K562 (cell line): ENCODE measurements at regions not wholly inside any gene's neighbourhood (a gene's known extent, or its start where the extent isn't known, plus 50 kb on each side); places are given as distances from the start of the nearest gene placed in this dataset.

ENCODE experiments used
- ATAC-seq: fragments of 200-7000 bp; cut with Tn5 transposase; 3 replicates; pipeline ENCODE4 v1.9.1; 2020; ENCODE audit warnings: moderate library complexity
- BruUV-seq: library from RNA; stranded (reverse); fragments of 400-500 nt; replicated peaks from 2 replicates; lab custom pipeline; 2021; lab: Mats Ljungman, UMichigan
- CTCF ChIA-PET: fragments of 300-600 bp; formaldehyde crosslinking; extraction: SDS; loops from one replicate; lab custom pipeline; 2021; ENCODE audit warnings: low intra/inter-chr PET ratio; lab: Yijun Ruan, JAX
- POLR2A ChIA-PET: fragments of 300-600, 350-650 bp; sonication (Branson Sonifier 250); formaldehyde crosslinking; extraction: SDS; loops from one replicate; lab custom pipeline; 2021; ENCODE audit warnings: antibody characterized with exemption, inconsistent platforms; lab: Yijun Ruan, JAX
- DNase-seq, 4 experiments: peaks; one replicate each; pipeline versions ENCODE4 v3.0.0 to v3.0.0-alpha.2; 2011 to 2018; ENCODE audit warnings: low spot score in 3 of 4, mixed read lengths in 3 of 4; ENCODE audit errors: extremely low read depth in 1 of 4
- FAIRE-seq: peaks from 2 replicates; lab custom pipeline; 2011; peaks lifted over from hg19 to GRCh38; lab: Jason Lieb, UNC
- H2AFZ ChIP-seq: 2 replicates; pipeline ENCODE4 v1.6.0; 2011; ENCODE audit warnings: low read depth, low read length, control low read depth, inconsistent platforms
- H3K27ac ChIP-seq: fragments of 200-600 bp; 3 replicates; pipeline ENCODE4 v1.8.0; 2011; ENCODE audit warnings: low read depth, mild to moderate bottlenecking, control low read depth, inconsistent platforms, low read length, moderate library complexity, mixed read lengths; ENCODE audit errors: extremely low read depth
- H3K27me3 ChIP-seq, 2 experiments: fragments of 300-600 bp in 1 of 2; 2 replicates in 1 of 2; 3 replicates in 1 of 2; pipeline versions ENCODE4 v1.6.0 to v1.8.0; 2011; ENCODE audit warnings: inconsistent platforms in 2 of 2, low read length in 2 of 2, mild to moderate bottlenecking in 1 of 2, mixed read lengths in 1 of 2, moderate library complexity in 1 of 2; ENCODE audit not compliant: control insufficient read depth in 2 of 2, insufficient read depth in 2 of 2
- H3K36me3 ChIP-seq: fragments of 300-600 bp; 3 replicates; pipeline ENCODE4 v1.8.0; 2011; ENCODE audit warnings: mild to moderate bottlenecking, low read length, inconsistent platforms; ENCODE audit not compliant: control insufficient read depth, insufficient read depth
- H3K4me1 ChIP-seq, 2 experiments: fragments of 200-600 bp in 1 of 2; replicated peaks in 1 of 2; 2 replicates in 1 of 2; 3 replicates in 1 of 2; pipeline versions ENCODE4 v1.5.1 to v1.8.0; 2011; ENCODE audit warnings: inconsistent platforms in 2 of 2, low read length in 2 of 2, mild to moderate bottlenecking in 1 of 2, mixed read lengths in 1 of 2, moderate library complexity in 1 of 2; ENCODE audit not compliant: control insufficient read depth in 2 of 2, insufficient read depth in 2 of 2
- H3K4me2 ChIP-seq: 2 replicates; pipeline ENCODE4 v1.6.1; 2011; ENCODE audit warnings: low read length, control low read depth, inconsistent platforms, mixed read lengths; ENCODE audit not compliant: insufficient read depth
- H3K4me3 ChIP-seq: fragments of 200-600 bp; sonication (generic), shearing (Covaris generic); 2 replicates; pipeline ENCODE4 v1.5.1; 2016; ENCODE audit warnings: control low read depth, inconsistent platforms
- H3K79me2 ChIP-seq: fragments of 200-600 bp; 3 replicates; pipeline ENCODE4 v1.8.0; 2011; ENCODE audit warnings: low read length, inconsistent platforms; ENCODE audit not compliant: control insufficient read depth, insufficient read depth
- H3K9ac ChIP-seq, 2 experiments: 2 replicates each; pipeline versions ENCODE4 v1.6.0 to v1.6.1; 2011; ENCODE audit warnings: low read depth in 2 of 2, low read length in 2 of 2, control low read depth in 1 of 2, inconsistent platforms in 1 of 2, mild to moderate bottlenecking in 1 of 2, mixed read lengths in 1 of 2; ENCODE audit not compliant: insufficient read depth in 1 of 2
- H3K9me1 ChIP-seq: one replicate; pipeline ENCODE4 v1.6.0; 2011; ENCODE audit warnings: inconsistent platforms, mild to moderate bottlenecking, low read length, moderate library complexity; ENCODE audit not compliant: control insufficient read depth, insufficient read depth
- H3K9me3 ChIP-seq: replicated peaks from 2 replicates; pipeline ENCODE4 v1.5.1; 2011; ENCODE audit warnings: low read depth, low read length, inconsistent platforms; ENCODE audit not compliant: control insufficient read depth, insufficient read depth
- H4K20me1 ChIP-seq: replicated peaks from 2 replicates; pipeline ENCODE4 v1.6.1; 2011; ENCODE audit warnings: low read length, inconsistent platforms, mixed read lengths; ENCODE audit not compliant: control insufficient read depth, insufficient read depth
- MYC ChIP-seq, 2 experiments: fragments of 250-450 bp in 1 of 2; sonication (Bioruptor Pico) in 1 of 2; IDR thresholded peaks; 2 replicates each; pipeline versions ENCODE4 v1.5.1 to v1.6.1; 2012 to 2021; ENCODE audit warnings: low read depth in 2 of 2, borderline replicate concordance in 1 of 2, improper control_type of control experiment in 1 of 2, low read length in 1 of 2, mild to moderate bottlenecking in 1 of 2, moderate library complexity in 1 of 2
- RBM25 ChIP-seq: fragments of 200-400 bp; formaldehyde crosslinking; IDR thresholded peaks from 2 replicates; pipeline ENCODE4 v1.6.1; 2018; ENCODE audit warnings: low read length, low read depth, moderate library complexity; ENCODE audit not compliant: severe bottlenecking
- SIRT6 ChIP-seq: IDR thresholded peaks from one replicate; pipeline ENCODE4 v1.6.1; 2012; ENCODE audit warnings: low read depth, mild to moderate bottlenecking, control low read depth, inconsistent platforms, low read length, moderate library complexity
- ZNF79 ChIP-seq: fragments of 250-450 bp; sonication (Bioruptor Pico); IDR thresholded peaks from 2 replicates; pipeline ENCODE4 v1.4.0; 2020; ENCODE audit warnings: low read depth, mild to moderate bottlenecking, moderate library complexity
- ZSCAN29 ChIP-seq: fragments of 450-650 bp; IDR thresholded peaks from 2 replicates; pipeline ENCODE4 v1.6.1; 2017
- WGBS: fragments of 100-300 bp; shearing (Covaris generic); methylation state at CpG from one replicate; pipeline ENCODE4 v1.1.6; 2016; ENCODE audit warnings: low coverage, mixed read lengths; ENCODE audit not compliant: insufficient coverage; ENCODE audit errors: missing lambda C conversion rate; 5-methylcytosine and 5-hydroxymethylcytosine counted together
- in situ Hi-C: fragments of 300-500 bp; cut with MboI; formaldehyde crosslinking; loops from 4 replicates; pipeline ENCODE4 v1.15.0; 2018; ENCODE audit warnings: inconsistent platforms, mixed read lengths
- intact Hi-C: fragments of 100-400 bp; cut with micrococcal nuclease; formaldehyde crosslinking; loops from 2 replicates; pipeline ENCODE4 v1.14.2; 2022
- TF ChIP-seq, protein P1 (sequence below), 2 experiments: IDR thresholded peaks; 2 replicates each; pipeline ENCODE4 v1.6.1; 2012; ENCODE audit warnings: improper control_type of control experiment in 2 of 2, low read depth in 2 of 2, low read length in 2 of 2, borderline replicate concordance in 1 of 2

DNA sequence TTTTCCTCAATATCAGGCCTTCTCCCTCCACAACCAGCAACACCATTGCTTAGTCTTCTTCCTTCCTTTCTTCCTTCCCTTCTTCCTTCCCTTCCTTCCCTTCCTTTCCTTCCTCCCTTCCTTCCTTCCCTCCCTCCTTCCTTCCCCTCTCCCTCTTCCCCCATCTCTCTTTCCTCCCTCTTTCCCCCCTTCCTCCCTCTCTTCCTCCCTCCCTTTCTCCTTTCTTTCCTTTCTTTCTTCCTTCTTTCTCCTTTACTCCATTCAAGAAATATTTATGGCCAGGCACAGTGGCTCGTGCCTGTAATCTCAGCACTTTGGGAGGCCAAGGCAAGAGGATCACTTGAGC lies 66.4 kb upstream of the SIRPA start (continued):
- TF ChIP-seq MYC (IDR thresholded peaks at IDR 0.05; ENCODE audit: low read depth, low read length): no peak
- no peak for TF ChIP-seq MYC (CRISPR knock-in tag; IDR thresholded peaks at IDR 0.05; ENCODE audit: borderline replicate concordance, low read depth)
- TF ChIP-seq SIRT6: no peak
- TF ChIP-seq, protein P1, sequence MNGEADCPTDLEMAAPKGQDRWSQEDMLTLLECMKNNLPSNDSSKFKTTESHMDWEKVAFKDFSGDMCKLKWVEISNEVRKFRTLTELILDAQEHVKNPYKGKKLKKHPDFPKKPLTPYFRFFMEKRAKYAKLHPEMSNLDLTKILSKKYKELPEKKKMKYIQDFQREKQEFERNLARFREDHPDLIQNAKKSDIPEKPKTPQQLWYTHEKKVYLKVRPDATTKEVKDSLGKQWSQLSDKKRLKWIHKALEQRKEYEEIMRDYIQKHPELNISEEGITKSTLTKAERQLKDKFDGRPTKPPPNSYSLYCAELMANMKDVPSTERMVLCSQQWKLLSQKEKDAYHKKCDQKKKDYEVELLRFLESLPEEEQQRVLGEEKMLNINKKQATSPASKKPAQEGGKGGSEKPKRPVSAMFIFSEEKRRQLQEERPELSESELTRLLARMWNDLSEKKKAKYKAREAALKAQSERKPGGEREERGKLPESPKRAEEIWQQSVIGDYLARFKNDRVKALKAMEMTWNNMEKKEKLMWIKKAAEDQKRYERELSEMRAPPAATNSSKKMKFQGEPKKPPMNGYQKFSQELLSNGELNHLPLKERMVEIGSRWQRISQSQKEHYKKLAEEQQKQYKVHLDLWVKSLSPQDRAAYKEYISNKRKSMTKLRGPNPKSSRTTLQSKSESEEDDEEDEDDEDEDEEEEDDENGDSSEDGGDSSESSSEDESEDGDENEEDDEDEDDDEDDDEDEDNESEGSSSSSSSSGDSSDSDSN (IDR thresholded peaks at IDR 0.05; ENCODE audit: borderline replicate concordance in 1 of 2, low read depth in 2 of 2, low read length in 2 of 2): no peak

DNA sequence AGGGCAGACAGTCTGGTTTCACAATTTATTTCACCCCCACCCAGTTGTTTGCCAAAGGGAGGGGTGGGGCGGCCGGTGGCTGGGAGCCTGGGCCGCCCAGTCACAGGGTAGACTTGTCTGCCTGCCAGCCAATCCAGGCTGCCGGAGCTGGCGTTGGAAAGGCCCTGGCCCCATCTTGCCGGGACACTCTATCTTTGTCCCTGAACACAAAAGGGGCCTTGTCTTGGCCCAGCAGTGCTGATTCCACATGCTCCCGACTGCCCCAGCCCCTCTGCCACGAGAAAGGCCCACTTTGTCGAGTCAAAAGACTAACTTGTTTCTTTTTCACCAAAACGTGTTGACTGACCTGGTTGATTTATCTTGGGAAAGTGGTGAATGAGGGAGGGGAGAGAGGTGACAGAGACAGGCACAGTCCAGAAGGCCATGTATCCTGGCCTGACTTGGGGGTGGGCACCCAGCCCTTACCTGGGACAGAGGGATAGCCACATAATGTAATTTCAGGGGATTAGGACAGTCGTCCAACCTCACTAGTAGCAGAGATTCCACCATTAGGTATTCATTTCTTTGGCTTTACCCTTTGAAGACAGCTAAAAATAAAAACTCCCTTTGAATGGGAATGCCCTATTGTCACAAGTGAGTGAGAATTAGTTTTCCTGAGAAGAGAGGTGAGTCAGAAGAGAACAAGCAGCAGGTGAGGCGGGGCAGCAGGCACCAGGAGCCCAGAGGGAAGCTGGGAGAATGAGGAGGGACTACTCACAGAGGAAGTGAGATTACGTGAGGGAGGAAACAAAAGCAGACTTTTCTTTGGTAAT lies 67.0 kb upstream of the SIRPA start:
- Histone ChIP-seq H3K4me2 (no peak overlapping the region), H4K20me1 (no peaks in the 10 kb centered on the region), H3K27me3 (no peaks in the 10 kb centered on the region; a peak in 1 of 5 replicates), H3K79me2 (no peaks in the 10 kb centered on the region), H2AFZ (no peak overlapping the region), H3K9ac (no peak overlapping the region), H3K9me3 (no peaks in the 10 kb centered on the region), H3K9me1 (no peaks in the 10 kb centered on the region), H3K4me1 (no peaks in the 10 kb centered on the region), H3K36me3 (no peaks in the 10 kb centered on the region), H3K27ac (no peak overlapping the region), H3K4me3 (no peak overlapping the region)
- no peak for DNase-seq
- ChIA-PET POLR2A (no interaction called here), CTCF (no interaction called here)
- no TSS peak for BruUV-seq
- intact Hi-C loops: no loop called here
- in situ Hi-C loops: no loop called here
- ATAC-seq: no peak
- no peak for FAIRE-seq
- WGBS: 1% methylated on average over 12 of the region's 13 CpGs
- TF ChIP-seq ZNF79 (CRISPR knock-in tag): peak; percentile 94
- no peak for TF ChIP-seq ZSCAN29
- peak; percentile 10 for TF ChIP-seq RBM25
